Neural cell (in vitro differentiated cells): ENCODE measurements at regions not wholly inside any gene's neighbourhood (a gene's known extent, or its start where the extent isn't known, plus 50 kb on each side); places are given as distances from the start of the nearest gene placed in this dataset.

Experiments used
- H2AFZ ChIP-seq: fragments of 200-600, 300-800 bp; sonication (generic), shearing (Covaris generic); 2 replicates; pipeline ENCODE4 v1.6.0; 2014; ENCODE audit warnings: low read depth, mild to moderate bottlenecking, antibody characterized with exemption, low read length, moderate library complexity
- H3F3A ChIP-seq: fragments of 200-600 bp; shearing (Covaris generic); 2 replicates; pipeline ENCODE4 v1.6.1; 2016; ENCODE audit warnings: mild to moderate bottlenecking, moderate library complexity, mixed read lengths, antibody characterized with exemption, low read length; ENCODE audit not compliant: insufficient read depth, poor library complexity, severe bottlenecking
- H3K27ac ChIP-seq: fragments of 200-600, 300-800 bp; sonication (generic), shearing (Covaris generic); 2 replicates; pipeline ENCODE4 v1.5.1; 2014; ENCODE audit warnings: mild to moderate bottlenecking, low read length, moderate library complexity
- H3K27me3 ChIP-seq: fragments of 300-800, 200-600 bp; sonication (generic), shearing (Covaris generic); 2 replicates; pipeline ENCODE4 v1.6.0; 2014; ENCODE audit warnings: mild to moderate bottlenecking, low read depth, low read length, moderate library complexity; ENCODE audit not compliant: insufficient read depth
- H3K36me3 ChIP-seq: fragments of 300-800, 200-600 bp; sonication (generic), shearing (Covaris generic); 2 replicates; pipeline ENCODE4 v1.5.1; 2014; ENCODE audit warnings: mild to moderate bottlenecking, antibody characterized with exemption, low read length, moderate library complexity; ENCODE audit not compliant: insufficient read depth
- H3K4me2 ChIP-seq: fragments of 300-800, 200-600 bp; sonication (generic), shearing (Covaris generic); 2 replicates; pipeline ENCODE4 v1.6.0; 2014; ENCODE audit warnings: mild to moderate bottlenecking, low read length
- H3K4me3 ChIP-seq: fragments of 300-800, 200-600 bp; sonication (generic), shearing (Covaris generic); 2 replicates; pipeline ENCODE4 v1.5.1; 2014; ENCODE audit warnings: mild to moderate bottlenecking, low read length, moderate library complexity
- H3K79me2 ChIP-seq: fragments of 200-600 bp; shearing (Covaris generic); replicated peaks from 2 replicates; pipeline ENCODE4 v1.6.0; 2014; ENCODE audit warnings: mild to moderate bottlenecking, low read length, moderate library complexity; ENCODE audit not compliant: insufficient read depth
- H3K9ac ChIP-seq: fragments of 300-800, 200-600 bp; sonication (generic), shearing (Covaris generic); 2 replicates; pipeline ENCODE4 v1.6.1; 2016; ENCODE audit warnings: mild to moderate bottlenecking, low read length, mixed read lengths
- H3K9me2 ChIP-seq: fragments of 200-600 bp; shearing (Covaris generic); 2 replicates; pipeline ENCODE4 v1.6.1; 2016; ENCODE audit warnings: mild to moderate bottlenecking, low read length, mixed read lengths; ENCODE audit not compliant: insufficient read depth
- H3K9me3 ChIP-seq: fragments of 200-600, 300-800 bp; sonication (generic), shearing (Covaris generic); 2 replicates; pipeline ENCODE4 v1.6.1; 2016; ENCODE audit warnings: mild to moderate bottlenecking, mixed run types, low read length, moderate library complexity, mixed read lengths
- H4K20me1 ChIP-seq: fragments of 200-600 bp; shearing (Covaris generic); 2 replicates; pipeline ENCODE4 v1.6.1; 2016; ENCODE audit warnings: mild to moderate bottlenecking, mixed run types; ENCODE audit not compliant: insufficient read depth
- CTCF ChIP-seq: fragments of 450-650 bp; IDR thresholded peaks from 2 replicates; pipeline ENCODE4 v1.5.1; 2014; ENCODE audit warnings: antibody characterized with exemption, mild to moderate bottlenecking, moderate library complexity; ENCODE audit not compliant: poor library complexity, severe bottlenecking
- EP300 ChIP-seq: fragments of 450-650 bp; conservative IDR thresholded peaks from 2 replicates; pipeline ENCODE4 v1.6.1; 2014; ENCODE audit warnings: antibody characterized with exemption, mild to moderate bottlenecking, moderate library complexity; ENCODE audit not compliant: poor library complexity, severe bottlenecking
- EZH2 ChIP-seq: fragments of 200-600, 300-800 bp; shearing (Covaris generic), sonication (generic); IDR thresholded peaks from 2 replicates; pipeline ENCODE4 v1.6.1; 2014; ENCODE audit warnings: antibody characterized with exemption, low read length, borderline replicate concordance, mild to moderate bottlenecking; ENCODE audit not compliant: insufficient read depth, poor library complexity, severe bottlenecking
- MXI1 ChIP-seq: fragments of 450-650 bp; conservative IDR thresholded peaks from 2 replicates; pipeline ENCODE4 v1.6.1; 2014; ENCODE audit warnings: antibody characterized with exemption, mild to moderate bottlenecking; ENCODE audit not compliant: poor library complexity, severe bottlenecking
- POLR2AphosphoS5 ChIP-seq: IDR thresholded peaks from 2 replicates; pipeline ENCODE4 v1.6.1; 2012
- RAD21 ChIP-seq: fragments of 450-650 bp; conservative IDR thresholded peaks from 2 replicates; pipeline ENCODE4 v1.6.1; 2014; ENCODE audit warnings: antibody characterized with exemption, mild to moderate bottlenecking, moderate library complexity
- SMC3 ChIP-seq: fragments of 450-650 bp; conservative IDR thresholded peaks from 2 replicates; pipeline ENCODE4 v1.6.1; 2014; ENCODE audit warnings: antibody characterized with exemption, mild to moderate bottlenecking, moderate library complexity; ENCODE audit not compliant: poor library complexity
- TAF1 ChIP-seq: IDR thresholded peaks from 2 replicates; pipeline ENCODE4 v1.6.1; 2012; ENCODE audit warnings: low read depth
- TF ChIP-seq, protein P1 (sequence below): IDR thresholded peaks from 2 replicates; pipeline ENCODE4 v1.6.1; 2012; ENCODE audit warnings: borderline replicate concordance

GRCh38 chr11:15347969-15348734, 233.4 kb downstream of the INSC start:
- Histone ChIP-seq H4K20me1 (no peaks in the 10 kb centered on the region), H3K27ac (no peak overlapping the region), H3K9ac (no peak overlapping the region), H3K27me3 (no peaks in the 10 kb centered on the region), H3K9me3 (no peaks in the 10 kb centered on the region), H3F3A (no peaks in the 10 kb centered on the region), H2AFZ (no peak overlapping the region), H3K36me3 (no peaks in the 10 kb centered on the region), H3K79me2 (no peaks in the 10 kb centered on the region), H3K4me2 (no peak overlapping the region), H3K4me3 (no peak overlapping the region), H3K9me2 (no peaks in the 10 kb centered on the region)
- TF ChIP-seq MXI1 = no peak
- no peak for TF ChIP-seq TAF1
- no peak for TF ChIP-seq RAD21
- TF ChIP-seq, protein P1, sequence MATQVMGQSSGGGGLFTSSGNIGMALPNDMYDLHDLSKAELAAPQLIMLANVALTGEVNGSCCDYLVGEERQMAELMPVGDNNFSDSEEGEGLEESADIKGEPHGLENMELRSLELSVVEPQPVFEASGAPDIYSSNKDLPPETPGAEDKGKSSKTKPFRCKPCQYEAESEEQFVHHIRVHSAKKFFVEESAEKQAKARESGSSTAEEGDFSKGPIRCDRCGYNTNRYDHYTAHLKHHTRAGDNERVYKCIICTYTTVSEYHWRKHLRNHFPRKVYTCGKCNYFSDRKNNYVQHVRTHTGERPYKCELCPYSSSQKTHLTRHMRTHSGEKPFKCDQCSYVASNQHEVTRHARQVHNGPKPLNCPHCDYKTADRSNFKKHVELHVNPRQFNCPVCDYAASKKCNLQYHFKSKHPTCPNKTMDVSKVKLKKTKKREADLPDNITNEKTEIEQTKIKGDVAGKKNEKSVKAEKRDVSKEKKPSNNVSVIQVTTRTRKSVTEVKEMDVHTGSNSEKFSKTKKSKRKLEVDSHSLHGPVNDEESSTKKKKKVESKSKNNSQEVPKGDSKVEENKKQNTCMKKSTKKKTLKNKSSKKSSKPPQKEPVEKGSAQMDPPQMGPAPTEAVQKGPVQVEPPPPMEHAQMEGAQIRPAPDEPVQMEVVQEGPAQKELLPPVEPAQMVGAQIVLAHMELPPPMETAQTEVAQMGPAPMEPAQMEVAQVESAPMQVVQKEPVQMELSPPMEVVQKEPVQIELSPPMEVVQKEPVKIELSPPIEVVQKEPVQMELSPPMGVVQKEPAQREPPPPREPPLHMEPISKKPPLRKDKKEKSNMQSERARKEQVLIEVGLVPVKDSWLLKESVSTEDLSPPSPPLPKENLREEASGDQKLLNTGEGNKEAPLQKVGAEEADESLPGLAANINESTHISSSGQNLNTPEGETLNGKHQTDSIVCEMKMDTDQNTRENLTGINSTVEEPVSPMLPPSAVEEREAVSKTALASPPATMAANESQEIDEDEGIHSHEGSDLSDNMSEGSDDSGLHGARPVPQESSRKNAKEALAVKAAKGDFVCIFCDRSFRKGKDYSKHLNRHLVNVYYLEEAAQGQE = no peak
- no peak for TF ChIP-seq POLR2AphosphoS5
- no peak for TF ChIP-seq CTCF
- no peak for TF ChIP-seq EP300
- no peak for TF ChIP-seq EZH2
- TF ChIP-seq SMC3 = no peak

DNA sequence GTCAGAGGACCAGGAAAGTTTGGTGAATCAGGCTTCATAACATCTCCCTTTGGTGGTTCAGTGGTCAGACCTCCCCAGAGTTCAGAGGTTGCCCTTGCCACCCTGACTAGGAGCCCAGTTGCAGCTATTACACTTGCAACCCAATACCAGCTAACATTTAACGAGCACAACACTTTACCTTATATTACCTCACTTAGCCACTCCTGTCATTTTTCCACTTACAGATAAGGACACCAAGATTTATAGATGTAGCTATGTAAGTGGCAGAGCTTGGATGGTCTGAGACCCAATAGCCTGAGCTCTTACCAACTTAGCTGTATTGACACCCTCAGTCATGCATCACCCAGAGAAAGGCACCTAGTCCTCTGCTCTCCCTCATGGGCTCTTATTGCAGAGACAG, 234.7 kb downstream of the INSC start:
- H3F3A ChIP-seq = no peaks in the 10 kb centered on the region
- no peak overlapping the region for H3K4me2 ChIP-seq
- H4K20me1 ChIP-seq = no peaks in the 10 kb centered on the region
- no peaks in the 10 kb centered on the region for H3K9me3 ChIP-seq
- no peaks in the 10 kb centered on the region for H3K27me3 ChIP-seq
- H3K27ac ChIP-seq = no peak overlapping the region
- no peak overlapping the region for H3K9ac ChIP-seq
- no peak overlapping the region for H2AFZ ChIP-seq
- no peaks in the 10 kb centered on the region for H3K79me2 ChIP-seq
- TF ChIP-seq EZH2 = no peak
- no peak for TF ChIP-seq SMC3
- TF ChIP-seq RAD21 = no peak
- no peak for TF ChIP-seq CTCF
- TF ChIP-seq TAF1 = no peak
- TF ChIP-seq MXI1 = no peak
- TF ChIP-seq, protein P1 = no peak
- no peak for TF ChIP-seq POLR2AphosphoS5
- TF ChIP-seq EP300 = no peak
- H3K36me3 ChIP-seq = no peaks in the 10 kb centered on the region
- no peak overlapping the region for H3K4me3 ChIP-seq
- H3K9me2 ChIP-seq = no peaks in the 10 kb centered on the region
